ENCODE measurements at regions not wholly inside any gene's neighbourhood (a gene's known extent, or its start where the extent isn't known, plus 50 kb on each side); places are given as distances from the start of the nearest gene placed in this dataset.

DNA sequence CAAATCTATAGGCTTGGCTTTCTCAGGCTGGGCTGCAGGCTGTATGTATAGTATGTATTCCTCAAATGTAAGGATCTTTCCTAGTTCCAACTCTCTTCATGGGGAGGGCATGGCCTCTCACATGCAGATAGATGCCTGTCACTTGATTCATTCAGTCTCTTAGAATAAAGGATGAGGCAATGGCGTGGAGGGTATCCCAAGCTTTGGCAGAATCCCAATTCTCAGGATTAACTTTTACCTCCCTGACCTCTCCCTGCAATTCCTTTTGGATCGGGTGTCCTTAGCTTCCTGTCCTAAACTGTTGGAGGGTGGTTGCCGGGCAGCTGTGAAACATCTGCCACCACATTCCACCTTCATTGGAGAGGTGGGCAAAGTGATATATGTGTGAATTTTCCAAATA, 80.3 kb downstream of the INSIG2 start:
- Mint-ChIP-seq H3K9me3 (peaks cover 16% of the 10 kb centered on the region), H3K27me3 (ENCODE audit: low read depth) (peaks cover 9% of the 10 kb centered on the region), H3K4me3 (no peak overlapping the region), H3K27ac (no peak overlapping the region), H3K36me3 (no peaks in the 10 kb centered on the region), H3K4me1 (peaks cover 10% of the 10 kb centered on the region)
- DNase-seq (ENCODE audit: low spot score in 2 of 2, unreplicated experiment in 2 of 2) = no peak
- TF ChIP-seq, protein P1, sequence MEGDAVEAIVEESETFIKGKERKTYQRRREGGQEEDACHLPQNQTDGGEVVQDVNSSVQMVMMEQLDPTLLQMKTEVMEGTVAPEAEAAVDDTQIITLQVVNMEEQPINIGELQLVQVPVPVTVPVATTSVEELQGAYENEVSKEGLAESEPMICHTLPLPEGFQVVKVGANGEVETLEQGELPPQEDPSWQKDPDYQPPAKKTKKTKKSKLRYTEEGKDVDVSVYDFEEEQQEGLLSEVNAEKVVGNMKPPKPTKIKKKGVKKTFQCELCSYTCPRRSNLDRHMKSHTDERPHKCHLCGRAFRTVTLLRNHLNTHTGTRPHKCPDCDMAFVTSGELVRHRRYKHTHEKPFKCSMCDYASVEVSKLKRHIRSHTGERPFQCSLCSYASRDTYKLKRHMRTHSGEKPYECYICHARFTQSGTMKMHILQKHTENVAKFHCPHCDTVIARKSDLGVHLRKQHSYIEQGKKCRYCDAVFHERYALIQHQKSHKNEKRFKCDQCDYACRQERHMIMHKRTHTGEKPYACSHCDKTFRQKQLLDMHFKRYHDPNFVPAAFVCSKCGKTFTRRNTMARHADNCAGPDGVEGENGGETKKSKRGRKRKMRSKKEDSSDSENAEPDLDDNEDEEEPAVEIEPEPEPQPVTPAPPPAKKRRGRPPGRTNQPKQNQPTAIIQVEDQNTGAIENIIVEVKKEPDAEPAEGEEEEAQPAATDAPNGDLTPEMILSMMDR (IDR thresholded peaks at IDR 0.05; ENCODE audit: unreplicated experiment) = no peak

DNA sequence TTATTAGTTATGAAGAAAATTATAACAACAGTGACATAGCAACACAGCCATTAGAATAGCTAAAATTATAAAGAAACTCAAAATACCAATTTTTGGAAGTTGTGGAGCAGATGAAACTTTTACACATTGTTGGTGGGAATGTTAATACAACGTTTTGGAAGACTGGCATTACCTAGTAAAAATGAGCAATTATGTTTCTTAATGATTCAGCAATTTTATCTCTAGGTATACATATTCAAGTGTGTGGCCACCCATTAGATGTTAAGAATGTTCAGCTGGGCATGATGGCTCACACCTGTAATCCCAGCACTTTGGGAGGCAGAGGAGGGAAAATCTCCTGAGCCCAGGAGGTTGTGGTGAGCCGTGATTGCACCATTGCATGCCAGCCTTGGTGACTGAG, 78.8 kb downstream of the INSIG2 start:
- peaks cover 10% of the 10 kb centered on the region for H3K4me1 Mint-ChIP-seq
- no peaks in the 10 kb centered on the region for H3K36me3 Mint-ChIP-seq
- no peak for DNase-seq (ENCODE audit: low spot score in 2 of 2, unreplicated experiment in 2 of 2)
- H3K9me3 Mint-ChIP-seq = peaks cover 20% of the 10 kb centered on the region
- TF ChIP-seq, protein P1 (IDR thresholded peaks at IDR 0.05; ENCODE audit: unreplicated experiment) = no peak
- H3K27me3 Mint-ChIP-seq (ENCODE audit: low read depth) = peaks cover 11% of the 10 kb centered on the region
- H3K27ac Mint-ChIP-seq = no peak overlapping the region
- no peak overlapping the region for H3K4me3 Mint-ChIP-seq

DNA sequence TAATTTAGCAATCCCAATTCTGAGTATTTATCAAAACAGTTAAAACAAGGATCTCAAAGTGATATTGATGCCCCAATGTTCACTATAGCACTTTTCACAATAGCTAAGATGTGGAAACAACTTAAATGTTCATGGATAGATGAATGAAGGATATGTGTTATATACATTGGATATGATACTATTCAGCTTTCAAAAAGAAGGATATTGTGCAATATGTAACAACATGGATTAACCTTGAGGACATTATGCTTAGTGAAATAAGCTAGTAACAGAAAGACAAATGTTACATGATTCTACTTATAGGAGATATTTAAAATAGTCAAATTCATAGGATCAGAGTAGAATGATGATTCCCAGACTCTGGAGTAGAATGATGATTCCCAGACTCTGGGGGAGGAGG, 78.0 kb downstream of the INSIG2 start:
- Mint-ChIP-seq H3K36me3 (no peaks in the 10 kb centered on the region), H3K9me3 (peaks cover 20% of the 10 kb centered on the region), H3K27ac (no peak overlapping the region), H3K27me3 (ENCODE audit: low read depth) (peaks cover 18% of the 10 kb centered on the region), H3K4me3 (no peak overlapping the region), H3K4me1 (peaks cover 10% of the 10 kb centered on the region)
- TF ChIP-seq, protein P1 (IDR thresholded peaks at IDR 0.05; ENCODE audit: unreplicated experiment) = no peak
- no peak for DNase-seq (ENCODE audit: low spot score in 2 of 2, unreplicated experiment in 2 of 2)

DNA sequence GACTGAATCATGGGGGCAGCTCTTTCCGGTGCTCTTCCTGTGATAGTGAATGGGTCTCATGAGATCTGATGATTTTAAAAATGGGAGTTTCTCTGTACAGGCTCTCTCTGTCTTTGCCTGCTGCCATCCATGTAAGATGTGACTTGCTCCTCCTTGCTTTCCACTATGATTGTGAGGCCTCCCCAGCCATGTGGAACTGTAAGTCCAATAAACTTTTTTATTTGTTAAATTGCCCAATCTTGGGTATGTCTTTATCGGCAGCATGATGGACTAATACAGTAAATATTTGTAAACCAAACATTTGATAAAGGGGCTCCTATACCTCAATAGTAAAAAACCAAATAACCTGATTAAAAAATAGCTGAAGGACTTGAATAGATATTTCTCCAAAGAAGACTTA, 77.3 kb downstream of the INSIG2 start:
- Mint-ChIP-seq H3K27me3 (ENCODE audit: low read depth) (peaks cover 24% of the 10 kb centered on the region), H3K9me3 (peaks cover 20% of the 10 kb centered on the region), H3K27ac (no peak overlapping the region), H3K4me1 (peaks cover 10% of the 10 kb centered on the region), H3K4me3 (no peak overlapping the region), H3K36me3 (no peaks in the 10 kb centered on the region)
- DNase-seq (ENCODE audit: low spot score in 2 of 2, unreplicated experiment in 2 of 2) = no peak
- TF ChIP-seq, protein P1 (IDR thresholded peaks at IDR 0.05; ENCODE audit: unreplicated experiment) = no peak

Measured in mesothelial cell of epicardium (in vitro differentiated cells).